Activated naive CD4-positive, alpha-beta T cell treated with anti-CD3 and anti-CD28 coated beads, Interleukin-2, amount 50 U/mL, for 72 hours (primary cell): ENCODE measurements at regions not wholly inside any gene's neighbourhood (a gene's known extent, or its start where the extent isn't known, plus 50 kb on each side); places are given as distances from the start of the nearest gene placed in this dataset.
A peak's percentile ranks its signal among the peaks of the same experiment; 100 is the strongest.
"Not testable (repeated sequence)": the region's sequence is repeated elsewhere in the genome, so short reads cannot be mapped to it uniquely, and the experiment has no call there.

Source experiments
- ATAC-seq, 2 donors: fragments of 150-1000 bp; cut with Tn5 transposase; 2 replicates each; pipeline ENCODE4 v1.10.0; 2021; ENCODE audit warnings: mild to moderate bottlenecking in 2 of 2, moderate library complexity in 2 of 2
- DNase-seq, 2 donors: peaks; one replicate each; pipeline ENCODE4 v3.0.0; 2021 to 2022; ENCODE audit warnings: low spot score in 2 of 2
- H3K27ac Mint-ChIP-seq, 2 donors: one replicate each; pipeline ENCODE4 v1.8.0; 2022; ENCODE audit warnings: mild to moderate bottlenecking in 2 of 2, mixed read lengths in 2 of 2
- H3K36me3 Mint-ChIP-seq, 2 donors: one replicate each; pipeline ENCODE4 v1.8.0; 2022; ENCODE audit warnings: mixed read lengths in 2 of 2
- H3K9me3 Mint-ChIP-seq, 2 donors: one replicate each; pipeline ENCODE4 v1.8.0; 2022; ENCODE audit warnings: mixed read lengths in 2 of 2

- Mint-ChIP-seq H3K36me3 (no peaks in the 10 kb centered on the region), H3K9me3 (peaks cover 6 to 8% of the 10 kb centered on the region in 2 donors), H3K27ac (no peak overlapping the region)
- ATAC-seq = no peak
- DNase-seq = no peak
Observed at GRCh38 chr4:14396183-14396582, 606.1 kb upstream of the CPEB2 start.

- H3K36me3 Mint-ChIP-seq = peaks cover 0 to 11% of the 10 kb centered on the region in 2 donors
- ATAC-seq (no peak), DNase-seq (no peak)
- no peak overlapping the region for H3K27ac Mint-ChIP-seq
- H3K9me3 Mint-ChIP-seq = peaks cover 5 to 21% of the 10 kb centered on the region in 2 donors
Observed at GRCh38 chr4:14399848-14400247, 602.4 kb upstream of the CPEB2 start.

- DNase-seq (no peak), ATAC-seq (no peak)
- Mint-ChIP-seq H3K27ac (no peak overlapping the region), H3K36me3 (peaks cover 0 to 11% of the 10 kb centered on the region in 2 donors), H3K9me3 (peaks cover 5 to 21% of the 10 kb centered on the region in 2 donors)
Observed at GRCh38 chr4:14400307-14400706, 602.0 kb upstream of the CPEB2 start.

- no peak for DNase-seq
Observed at GRCh38 chr4:14403132-14403531, 599.1 kb upstream of the CPEB2 start.

GRCh38 chr4:14404730-14405129, 597.6 kb upstream of the CPEB2 start:
- H3K36me3 Mint-ChIP-seq = peaks cover 0 to 11% of the 10 kb centered on the region in 2 donors
- H3K27ac Mint-ChIP-seq = no peak overlapping the region
- DNase-seq (no peak), ATAC-seq (no peak)
- peaks cover 6 to 14% of the 10 kb centered on the region in 2 donors for H3K9me3 Mint-ChIP-seq

More at GRCh38 chr4:14403132-14403531, 599.1 kb upstream of the CPEB2 start:
- Mint-ChIP-seq H3K9me3 (peaks cover 5 to 21% of the 10 kb centered on the region in 2 donors), H3K36me3 (peaks cover 0 to 11% of the 10 kb centered on the region in 2 donors), H3K27ac (no peak overlapping the region)
- no peak for ATAC-seq

GRCh38 chr4:14410516-14410915, 591.8 kb upstream of the CPEB2 start:
- ATAC-seq = no peak
- Mint-ChIP-seq H3K27ac (no peak overlapping the region), H3K9me3 (peaks cover 0 to 4% of the 10 kb centered on the region in 2 donors), H3K36me3 (no peaks in the 10 kb centered on the region)
- DNase-seq = no peak

GRCh38 chr4:14415146-14415545, 587.1 kb upstream of the CPEB2 start:
- H3K27ac Mint-ChIP-seq = no peak overlapping the region
- H3K9me3 Mint-ChIP-seq = no peaks in the 10 kb centered on the region
- H3K36me3 Mint-ChIP-seq = no peaks in the 10 kb centered on the region
- DNase-seq (no peak), ATAC-seq (no peak)

GRCh38 chr4:14419516-14419915, 582.8 kb upstream of the CPEB2 start:
- no peak overlapping the region for H3K27ac Mint-ChIP-seq
- ATAC-seq (no peak), DNase-seq (no peak)
- no peaks in the 10 kb centered on the region for H3K36me3 Mint-ChIP-seq
- no peaks in the 10 kb centered on the region for H3K9me3 Mint-ChIP-seq

- peaks cover 0 to 14% of the 10 kb centered on the region in 2 donors for H3K36me3 Mint-ChIP-seq
- not testable (repeated sequence) for DNase-seq, ATAC-seq
Observed at GRCh38 chr4:14426297-14426696, 576.0 kb upstream of the CPEB2 start.

GRCh38 chr4:14428125-14428524, 574.2 kb upstream of the CPEB2 start:
- no peak for DNase-seq
- Mint-ChIP-seq H3K9me3 (peaks cover 15 to 16% of the 10 kb centered on the region in 2 donors), H3K27ac (no peak overlapping the region)

More at GRCh38 chr4:14426297-14426696, 576.0 kb upstream of the CPEB2 start:
- H3K9me3 Mint-ChIP-seq = peaks cover 15 to 16% of the 10 kb centered on the region in 2 donors
- H3K27ac Mint-ChIP-seq = not testable (repeated sequence)

GRCh38 chr4:14431155-14432134, 570.8 kb upstream of the CPEB2 start:
- no peak overlapping the region for H3K27ac Mint-ChIP-seq
- ATAC-seq (no peak), DNase-seq (no peak)
- H3K36me3 Mint-ChIP-seq = peaks cover 0 to 13% of the 10 kb centered on the region in 2 donors
- H3K9me3 Mint-ChIP-seq = peaks cover 15% of the 10 kb centered on the region in 2 donors

More at GRCh38 chr4:14428125-14428524, 574.2 kb upstream of the CPEB2 start:
- H3K36me3 Mint-ChIP-seq = peaks cover 0 to 14% of the 10 kb centered on the region in 2 donors
- ATAC-seq = no peak

- ATAC-seq (no peak), DNase-seq (no peak)
- Mint-ChIP-seq H3K9me3 (peaks cover 7 to 8% of the 10 kb centered on the region in 2 donors), H3K27ac (no peak overlapping the region), H3K36me3 (no peaks in the 10 kb centered on the region)
Observed at GRCh38 chr4:14434483-14434882, 567.8 kb upstream of the CPEB2 start.

GRCh38 chr4:14434916-14435315, 567.4 kb upstream of the CPEB2 start:
- DNase-seq = no peak
- H3K27ac Mint-ChIP-seq = no peak overlapping the region
- peaks cover 3 to 10% of the 10 kb centered on the region in 2 donors for H3K9me3 Mint-ChIP-seq
- H3K36me3 Mint-ChIP-seq = no peaks in the 10 kb centered on the region
- no peak for ATAC-seq

GRCh38 chr4:14441561-14441960, 560.7 kb upstream of the CPEB2 start:
- no peak overlapping the region for H3K27ac Mint-ChIP-seq
- DNase-seq (no peak), ATAC-seq (no peak)
- H3K36me3 Mint-ChIP-seq = no peaks in the 10 kb centered on the region
- H3K9me3 Mint-ChIP-seq = peaks cover 18 to 21% of the 10 kb centered on the region in 2 donors

- Mint-ChIP-seq H3K9me3 (peaks cover 8 to 21% of the 10 kb centered on the region in 2 donors), H3K36me3 (no peaks in the 10 kb centered on the region), H3K27ac (peak overlapping the region in 1 of 2 donors; percentile 44)
- ATAC-seq (no peak), DNase-seq (no peak)
Observed at GRCh38 chr4:14445882-14446281, 556.4 kb upstream of the CPEB2 start.

- Mint-ChIP-seq H3K9me3 (peaks cover 8 to 21% of the 10 kb centered on the region in 2 donors), H3K27ac (no peak overlapping the region), H3K36me3 (no peaks in the 10 kb centered on the region)
- ATAC-seq = no peak
- DNase-seq = no peak
Observed at GRCh38 chr4:14446311-14446710, 556.0 kb upstream of the CPEB2 start.

GRCh38 chr4:14446904-14447303, 555.4 kb upstream of the CPEB2 start:
- DNase-seq = no peak
- Mint-ChIP-seq H3K36me3 (no peaks in the 10 kb centered on the region), H3K27ac (no peak overlapping the region), H3K9me3 (peaks cover 8 to 21% of the 10 kb centered on the region in 2 donors)
- ATAC-seq = no peak
